ENCODE measurements at regions not wholly inside any gene's neighbourhood (a gene's known extent, or its start where the extent isn't known, plus 50 kb on each side); places are given as distances from the start of the nearest gene placed in this dataset.

DNA sequence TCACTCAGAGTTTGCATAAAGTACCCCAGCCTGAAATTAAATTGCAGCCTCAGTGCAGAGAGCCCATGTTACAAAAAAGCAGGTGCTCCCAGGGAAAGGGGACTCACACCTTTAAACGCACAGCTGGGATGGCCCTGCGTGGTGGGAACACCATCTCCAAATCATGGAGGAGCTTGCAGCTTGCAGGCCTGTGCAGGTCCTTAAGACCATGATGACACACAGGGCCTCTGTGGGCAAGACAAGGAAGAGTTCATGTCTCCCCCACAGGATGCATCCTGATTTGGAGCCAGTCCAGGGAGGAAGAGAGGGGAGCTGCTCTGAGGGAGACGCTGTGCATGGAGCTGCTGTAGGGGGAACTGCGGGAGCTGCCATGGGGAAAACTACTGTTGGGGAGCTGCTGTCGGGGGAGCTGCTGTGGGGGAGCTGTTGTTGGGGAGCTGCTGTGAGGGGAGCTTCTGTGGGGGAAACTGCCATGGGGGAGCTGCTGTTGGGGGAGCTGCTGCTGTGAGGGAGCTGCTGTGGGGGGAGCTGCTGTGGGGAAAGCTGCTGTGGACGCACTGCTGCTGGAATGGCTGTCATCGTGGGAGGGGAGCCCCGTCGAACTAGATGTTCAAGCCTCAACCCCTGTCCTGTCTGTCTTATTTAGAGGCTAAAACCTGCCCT, 113.9 kb downstream of the MATN1 start:
- DNase-seq (ENCODE audit: low read depth in 2 of 2) = no peak

DNA sequence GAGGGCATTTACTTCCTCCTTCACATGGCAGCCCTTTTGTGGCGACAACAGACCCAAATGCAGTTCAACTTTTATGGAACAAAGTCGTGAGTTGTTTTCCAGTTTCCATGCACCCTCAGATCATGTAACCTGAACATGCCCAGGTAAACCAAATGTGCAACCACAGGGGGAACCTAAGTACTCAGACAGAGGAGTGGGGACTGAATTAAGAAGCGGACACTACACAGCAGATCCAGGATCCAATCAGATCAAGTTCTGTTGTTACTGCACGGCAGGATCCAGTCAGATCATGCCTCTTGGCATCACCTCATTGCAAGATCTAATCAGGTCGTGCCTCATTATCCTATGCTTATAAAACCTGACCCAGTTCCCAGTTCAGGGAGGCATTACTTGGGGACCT, 115.7 kb downstream of the MATN1 start:
- no peak for DNase-seq (ENCODE audit: low read depth in 2 of 2)

DNA sequence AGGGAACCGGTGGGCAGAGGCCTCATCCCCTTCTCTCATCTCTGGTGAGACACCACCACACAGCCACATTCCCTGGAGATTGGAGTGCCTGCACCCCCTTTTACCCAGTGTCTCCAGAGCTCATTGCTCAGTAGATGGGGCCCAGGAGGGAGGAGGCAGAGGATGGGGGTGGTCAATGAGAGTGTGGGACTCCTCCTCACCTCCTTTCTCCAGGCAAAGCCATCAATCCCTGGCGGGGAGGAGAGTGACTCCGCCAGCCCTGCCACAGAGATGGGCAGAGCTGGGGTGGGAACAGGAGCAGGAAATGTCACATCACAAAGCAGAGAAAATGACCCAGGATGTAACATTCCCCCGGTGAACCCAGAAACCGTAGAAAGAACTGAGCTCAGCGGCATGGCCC, 117.2 kb downstream of the MATN1 start:
- DNase-seq (ENCODE audit: low read depth in 2 of 2) = no peak

DNA sequence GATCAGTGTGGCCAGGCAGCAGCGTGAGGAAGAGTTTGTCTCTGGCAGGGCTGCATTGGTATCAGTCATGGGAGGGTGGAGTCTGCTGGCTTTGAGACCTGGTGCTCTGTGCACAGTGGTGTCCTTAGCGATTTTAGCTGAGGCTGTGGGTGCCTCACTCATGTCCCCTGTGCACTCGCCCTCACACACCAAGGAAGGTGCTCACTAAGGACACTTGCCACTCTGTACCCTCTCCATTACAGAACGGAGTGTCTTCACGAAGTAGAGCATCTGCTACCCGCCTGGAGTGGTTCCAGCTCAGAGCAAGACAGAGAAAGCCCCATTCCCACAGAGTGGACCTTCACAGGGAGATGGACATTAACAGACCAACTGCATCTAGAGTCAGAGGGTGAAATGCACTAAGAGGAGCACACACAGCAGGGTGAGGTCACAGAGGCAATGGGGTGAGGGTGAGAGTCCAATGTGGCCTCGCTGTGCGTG, 117.9 kb downstream of the MATN1 start:
- DNase-seq (ENCODE audit: low read depth in 2 of 2) = no peak

GRCh38 chr1:30604801-30605440, 118.5 kb downstream of the MATN1 start:
- no peak for DNase-seq (ENCODE audit: low read depth in 2 of 2)

GRCh38 chr1:30603081-30603858, 120.1 kb downstream of the MATN1 start:
- DNase-seq (ENCODE audit: low read depth in 2 of 2) = no peak

DNA sequence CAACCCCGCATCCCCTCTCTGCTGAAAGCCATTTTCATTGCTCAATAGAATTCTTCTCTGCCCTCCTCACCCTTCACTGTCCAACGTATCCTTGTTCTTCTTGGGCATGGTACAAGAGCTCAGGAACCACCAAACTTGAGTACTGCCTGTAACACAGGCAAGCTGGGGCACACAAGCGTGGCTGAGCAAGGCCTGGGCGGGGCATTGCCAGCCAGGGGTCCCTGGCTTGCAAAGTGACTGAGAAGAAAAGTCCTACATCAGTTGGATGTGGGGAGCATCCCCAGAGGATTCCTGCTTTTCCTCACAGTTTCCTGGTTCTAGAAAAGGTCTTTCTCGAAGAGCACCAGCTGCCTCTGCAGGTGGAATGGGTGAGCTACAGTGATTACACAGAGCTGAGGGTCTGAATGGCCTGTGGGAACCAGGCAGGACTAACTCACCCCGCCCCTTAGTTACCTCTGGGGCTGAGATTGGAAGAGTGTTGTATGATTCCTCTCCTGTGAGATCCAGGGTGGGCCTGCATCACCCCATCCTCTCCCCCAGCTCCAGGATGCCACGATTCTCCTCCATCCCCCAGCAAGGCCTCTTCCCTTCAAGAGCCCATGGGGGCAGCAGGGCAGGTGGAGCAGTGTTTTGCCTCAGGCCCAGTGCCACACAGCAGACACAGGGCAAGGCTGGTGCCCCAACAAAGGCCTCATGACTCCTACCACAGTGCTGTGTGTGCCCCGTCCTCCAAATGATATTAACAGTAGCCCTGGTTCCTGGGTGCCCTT, 121.9 kb downstream of the MATN1 start:
- no peak for DNase-seq (ENCODE audit: low read depth in 2 of 2)

- DNase-seq (ENCODE audit: low read depth in 2 of 2) = no peak
Measured at GRCh38 chr1:30600706-30601105, 122.7 kb downstream of the MATN1 start.

- DNase-seq (ENCODE audit: low read depth in 2 of 2) = no peak
Measured at GRCh38 chr1:30600258-30600657, 123.1 kb downstream of the MATN1 start.

DNA sequence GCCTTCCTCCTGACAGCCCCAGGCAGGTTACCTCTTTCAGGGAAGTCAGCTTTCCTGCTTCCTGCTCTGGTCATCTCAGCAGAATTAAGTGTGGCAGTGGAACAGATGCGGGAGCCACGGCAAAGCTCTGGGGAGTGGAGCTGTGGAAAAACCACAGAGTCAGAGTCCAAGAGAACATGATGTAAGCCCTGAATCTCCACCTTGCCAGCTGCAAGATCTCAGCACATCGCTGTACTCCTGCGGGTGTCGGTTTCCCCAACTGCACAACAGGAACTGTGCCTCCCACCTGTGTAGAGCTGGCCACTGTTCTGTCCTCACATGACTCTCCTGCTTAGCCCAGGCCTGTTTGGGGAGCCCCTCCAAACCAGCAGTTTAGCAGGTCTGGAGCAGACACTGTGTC, 123.7 kb downstream of the MATN1 start:
- no peak for DNase-seq (ENCODE audit: low read depth in 2 of 2)

GRCh38 chr1:30598571-30599114, 124.7 kb downstream of the MATN1 start:
- no peak for DNase-seq (ENCODE audit: low read depth in 2 of 2)

GRCh38 chr1:30597711-30598110, 125.7 kb downstream of the MATN1 start:
- DNase-seq (ENCODE audit: low read depth in 2 of 2) = no peak

- DNase-seq (ENCODE audit: low read depth in 2 of 2) = no peak
Measured at GRCh38 chr1:30596891-30597290, 126.5 kb downstream of the MATN1 start.

DNA sequence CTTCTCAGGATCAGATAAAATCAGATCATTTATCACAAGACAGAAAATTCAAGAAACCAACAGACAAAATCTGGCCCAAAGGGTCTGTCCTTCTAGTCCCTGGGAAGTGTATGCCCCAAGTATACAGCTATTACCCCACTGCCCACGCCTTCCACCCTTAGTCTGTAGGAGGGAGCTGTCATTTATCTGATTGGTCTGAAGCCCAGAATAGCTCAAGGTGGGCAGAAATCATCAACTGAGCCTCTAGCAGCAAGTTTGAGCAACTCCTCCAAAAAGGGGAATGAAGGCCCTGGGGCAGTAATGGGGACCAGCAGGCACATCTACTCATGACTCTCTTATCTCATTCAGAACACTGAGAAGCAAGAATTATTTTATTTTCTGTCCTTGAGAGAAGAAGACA, 126.9 kb downstream of the MATN1 start:
- no peak for DNase-seq (ENCODE audit: low read depth in 2 of 2)

- DNase-seq (ENCODE audit: low read depth in 2 of 2) = no peak
Measured at GRCh38 chr1:30589083-30589482, 134.3 kb downstream of the MATN1 start.

DNA sequence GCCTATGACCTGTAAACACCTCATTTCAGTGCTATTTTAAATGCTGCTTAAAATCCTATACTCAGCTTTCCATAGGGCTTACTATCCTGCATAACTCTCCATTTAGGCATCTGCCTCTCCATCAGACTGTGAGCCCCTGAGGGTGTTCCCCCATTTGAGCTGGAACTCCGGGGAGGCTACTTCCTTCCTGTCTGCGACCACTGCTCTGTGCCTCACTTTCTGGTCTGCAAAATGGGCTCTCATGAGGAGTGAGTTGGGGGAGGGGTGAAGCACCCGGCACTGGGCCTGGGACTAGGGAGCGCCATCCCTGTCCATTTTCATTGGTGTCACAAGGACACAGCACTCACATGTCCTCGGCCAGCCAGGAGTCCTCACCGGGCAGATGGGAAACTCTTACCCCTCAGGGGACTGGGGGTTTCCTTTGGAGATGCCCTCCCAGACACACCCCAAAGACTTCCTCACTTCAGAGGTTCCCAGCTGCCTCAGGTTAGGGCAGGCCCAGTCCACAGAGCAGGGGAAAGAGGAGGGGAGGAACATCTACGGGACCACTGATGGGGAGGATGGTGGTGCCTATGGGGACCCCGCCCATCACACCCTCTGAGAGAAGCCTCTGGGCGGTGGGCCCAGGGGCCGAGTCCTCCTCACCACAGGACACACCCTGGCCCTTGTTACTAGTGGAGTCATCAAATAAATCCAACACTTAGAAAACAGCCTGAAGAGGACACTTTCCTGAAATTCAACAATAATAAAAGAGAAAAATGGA, 134.9 kb downstream of the MATN1 start:
- no peak for DNase-seq (ENCODE audit: low read depth in 2 of 2)

DNA sequence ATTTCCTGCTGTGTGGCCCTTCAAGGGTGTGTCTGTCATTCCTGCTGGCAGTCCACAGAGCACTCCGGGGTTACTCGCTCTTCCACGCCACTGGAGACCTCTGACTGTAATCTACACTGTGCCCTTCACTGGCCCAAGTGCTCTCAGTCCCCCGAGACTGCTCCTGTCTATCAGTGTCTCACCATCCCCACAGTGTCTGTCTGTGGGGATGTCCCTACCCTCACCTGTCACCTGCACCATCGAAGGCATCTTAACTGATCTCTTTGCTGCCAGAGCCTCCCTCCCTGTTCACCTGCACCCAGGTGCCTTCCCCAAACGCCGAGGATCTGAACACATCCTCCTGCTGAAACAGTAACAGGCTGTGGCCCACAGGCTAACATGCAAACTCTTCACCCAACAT, 136.7 kb downstream of the MATN1 start:
- no peak for DNase-seq (ENCODE audit: low read depth in 2 of 2)

- DNase-seq (ENCODE audit: low read depth in 2 of 2) = no peak
Measured at GRCh38 chr1:30579580-30579979, 143.8 kb downstream of the MATN1 start.

- DNase-seq (ENCODE audit: low read depth in 2 of 2) = no peak
Measured at GRCh38 chr1:30575066-30575465, 148.3 kb downstream of the MATN1 start.

DNA sequence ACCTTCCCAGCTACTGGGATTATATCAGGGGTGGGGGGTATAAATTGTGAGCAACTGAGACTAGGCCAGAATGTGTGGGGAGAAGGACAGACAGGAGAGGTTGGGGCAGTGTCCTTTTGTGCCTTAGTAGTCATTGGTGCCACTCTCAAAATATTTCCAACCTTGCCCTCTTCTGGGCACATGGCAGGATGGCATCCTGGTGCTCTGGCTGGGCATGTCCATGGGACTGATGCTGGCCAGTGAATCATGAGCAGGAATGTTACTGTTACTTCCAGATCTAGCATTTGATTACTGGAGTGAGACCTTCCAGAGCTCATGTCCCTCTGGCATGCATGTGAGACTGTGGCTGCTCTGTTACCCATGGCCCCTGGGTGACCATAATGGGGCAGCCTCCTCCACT, 151.2 kb downstream of the MATN1 start:
- no peak for DNase-seq (ENCODE audit: low read depth in 2 of 2)

- DNase-seq (ENCODE audit: low read depth in 2 of 2) = no peak
Measured at GRCh38 chr1:30571380-30571779, 152.0 kb downstream of the MATN1 start.
